GM12864 (cell line): ENCODE measurements at regions not wholly inside any gene's neighbourhood (a gene's known extent, or its start where the extent isn't known, plus 50 kb on each side); places are given as distances from the start of the nearest gene placed in this dataset.

Experiments
- DNase-seq: peaks from one replicate; pipeline ENCODE4 v3.0.0-alpha.2; 2011; ENCODE audit warnings: low read depth
- H3K4me3 ChIP-seq: 2 replicates; pipeline ENCODE4 v1.5.1; 2011; ENCODE audit warnings: mild to moderate bottlenecking, low read depth, low read length, control low read depth
- TF ChIP-seq, protein P1 (sequence below): IDR thresholded peaks from 2 replicates; pipeline ENCODE4 v1.5.1; 2011; ENCODE audit warnings: low read depth, mild to moderate bottlenecking, moderate library complexity, low read length, control low read depth, inconsistent platforms; ENCODE audit errors: missing control alignments

DNA sequence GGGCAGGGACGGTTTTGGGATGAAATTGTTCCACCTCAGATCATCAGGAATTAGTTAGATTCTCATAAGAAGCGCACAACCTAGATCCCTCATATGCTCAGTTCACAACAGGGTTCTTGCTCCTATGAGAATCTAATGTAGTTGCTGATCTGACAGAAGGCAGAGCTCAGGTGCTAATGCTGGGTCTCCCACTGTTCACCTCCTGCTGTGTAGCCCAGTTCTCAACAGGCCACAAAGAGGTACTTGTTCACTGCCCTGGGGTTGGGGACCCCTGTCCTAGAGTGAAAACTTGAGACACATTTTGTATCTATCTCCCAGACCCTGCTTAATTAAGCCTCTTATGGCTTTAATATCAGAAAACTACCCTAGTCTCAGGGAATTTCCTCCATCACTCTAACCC, 966.0 kb downstream of the PCDH17 start:
- H3K4me3 ChIP-seq: no peak overlapping the region
- DNase-seq: no peak
- TF ChIP-seq, protein P1, sequence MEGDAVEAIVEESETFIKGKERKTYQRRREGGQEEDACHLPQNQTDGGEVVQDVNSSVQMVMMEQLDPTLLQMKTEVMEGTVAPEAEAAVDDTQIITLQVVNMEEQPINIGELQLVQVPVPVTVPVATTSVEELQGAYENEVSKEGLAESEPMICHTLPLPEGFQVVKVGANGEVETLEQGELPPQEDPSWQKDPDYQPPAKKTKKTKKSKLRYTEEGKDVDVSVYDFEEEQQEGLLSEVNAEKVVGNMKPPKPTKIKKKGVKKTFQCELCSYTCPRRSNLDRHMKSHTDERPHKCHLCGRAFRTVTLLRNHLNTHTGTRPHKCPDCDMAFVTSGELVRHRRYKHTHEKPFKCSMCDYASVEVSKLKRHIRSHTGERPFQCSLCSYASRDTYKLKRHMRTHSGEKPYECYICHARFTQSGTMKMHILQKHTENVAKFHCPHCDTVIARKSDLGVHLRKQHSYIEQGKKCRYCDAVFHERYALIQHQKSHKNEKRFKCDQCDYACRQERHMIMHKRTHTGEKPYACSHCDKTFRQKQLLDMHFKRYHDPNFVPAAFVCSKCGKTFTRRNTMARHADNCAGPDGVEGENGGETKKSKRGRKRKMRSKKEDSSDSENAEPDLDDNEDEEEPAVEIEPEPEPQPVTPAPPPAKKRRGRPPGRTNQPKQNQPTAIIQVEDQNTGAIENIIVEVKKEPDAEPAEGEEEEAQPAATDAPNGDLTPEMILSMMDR: no peak

DNA sequence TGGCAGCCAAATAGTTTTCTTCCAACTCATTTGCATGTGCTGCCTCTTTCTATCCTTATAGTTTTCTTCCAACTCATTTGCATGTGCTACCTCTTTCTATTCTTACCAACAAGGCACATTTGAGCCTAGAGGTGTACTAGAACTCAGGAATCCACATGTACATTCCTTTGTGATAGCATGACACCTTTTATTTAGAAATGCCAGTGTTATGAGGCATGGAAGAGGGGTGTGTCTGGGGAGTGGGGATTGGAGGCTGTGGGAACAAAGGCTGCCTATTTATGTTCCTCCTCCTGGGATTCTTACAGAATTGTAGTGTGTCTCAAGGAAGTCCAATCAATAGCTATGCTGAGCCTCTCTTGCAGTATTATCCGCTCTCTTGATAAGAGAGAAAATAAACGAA, 966.7 kb downstream of the PCDH17 start:
- no peak for DNase-seq
- TF ChIP-seq, protein P1: no peak
- no peak overlapping the region for H3K4me3 ChIP-seq

DNA sequence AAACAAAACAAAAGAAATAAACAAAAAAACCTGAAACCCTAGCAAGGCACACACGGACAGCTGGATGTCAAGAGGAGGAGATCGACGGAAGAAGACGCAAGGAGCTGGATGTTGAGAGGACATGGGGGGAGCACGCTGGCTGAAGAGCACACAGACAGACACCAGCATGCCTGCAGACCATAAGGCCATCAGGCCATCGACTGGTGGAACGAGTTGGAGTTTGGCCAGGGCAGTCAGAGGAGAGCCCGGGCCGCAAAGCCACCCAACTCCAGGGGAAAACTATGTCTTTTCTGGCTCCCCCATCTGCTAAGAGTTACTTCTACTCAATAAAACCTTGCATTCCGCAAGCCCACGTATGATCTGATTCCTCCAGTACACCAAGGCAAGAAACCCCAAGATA, 979.6 kb downstream of the PCDH17 start:
- H3K4me3 ChIP-seq: no peak overlapping the region
- TF ChIP-seq, protein P1: no peak
- no peak for DNase-seq

DNA sequence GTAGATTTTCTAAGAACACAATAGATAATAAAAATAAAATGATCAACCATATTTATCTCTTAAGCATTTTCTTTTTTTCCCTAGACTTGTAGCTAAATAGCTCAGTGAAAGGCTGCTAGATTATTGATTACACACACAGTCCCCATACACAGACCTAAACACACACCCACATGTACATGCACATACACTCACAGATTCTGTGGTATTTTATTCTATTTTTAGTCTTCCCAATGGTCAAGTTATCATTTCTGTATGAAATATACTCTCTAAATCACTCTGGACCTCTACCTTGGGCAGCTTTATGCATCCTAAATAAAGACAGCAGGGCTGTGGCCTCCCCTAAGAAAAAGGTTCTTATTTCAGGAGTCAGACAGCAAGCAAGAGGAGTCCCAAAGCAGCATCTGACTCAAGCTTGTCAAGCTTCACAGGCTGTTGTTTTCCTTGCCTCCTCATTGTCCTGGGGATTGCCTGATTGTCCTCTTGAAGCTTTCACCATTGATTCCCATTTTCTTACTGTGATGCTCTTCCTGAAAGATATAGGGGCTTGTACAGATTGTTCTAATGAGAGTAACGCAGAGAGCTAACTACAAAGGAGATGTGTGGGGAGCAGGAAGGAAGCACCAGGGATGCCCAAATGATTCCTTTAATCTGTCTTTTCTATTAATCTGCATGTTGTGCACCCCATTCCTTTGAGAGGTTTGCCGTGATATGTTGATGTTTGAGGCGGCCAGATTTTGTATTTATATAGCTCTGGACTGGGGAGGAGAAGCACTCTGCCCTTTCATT, 986.5 kb downstream of the PCDH17 start:
- H3K4me3 ChIP-seq: no peak overlapping the region
- TF ChIP-seq, protein P1: no peak
- no peak for DNase-seq

DNA sequence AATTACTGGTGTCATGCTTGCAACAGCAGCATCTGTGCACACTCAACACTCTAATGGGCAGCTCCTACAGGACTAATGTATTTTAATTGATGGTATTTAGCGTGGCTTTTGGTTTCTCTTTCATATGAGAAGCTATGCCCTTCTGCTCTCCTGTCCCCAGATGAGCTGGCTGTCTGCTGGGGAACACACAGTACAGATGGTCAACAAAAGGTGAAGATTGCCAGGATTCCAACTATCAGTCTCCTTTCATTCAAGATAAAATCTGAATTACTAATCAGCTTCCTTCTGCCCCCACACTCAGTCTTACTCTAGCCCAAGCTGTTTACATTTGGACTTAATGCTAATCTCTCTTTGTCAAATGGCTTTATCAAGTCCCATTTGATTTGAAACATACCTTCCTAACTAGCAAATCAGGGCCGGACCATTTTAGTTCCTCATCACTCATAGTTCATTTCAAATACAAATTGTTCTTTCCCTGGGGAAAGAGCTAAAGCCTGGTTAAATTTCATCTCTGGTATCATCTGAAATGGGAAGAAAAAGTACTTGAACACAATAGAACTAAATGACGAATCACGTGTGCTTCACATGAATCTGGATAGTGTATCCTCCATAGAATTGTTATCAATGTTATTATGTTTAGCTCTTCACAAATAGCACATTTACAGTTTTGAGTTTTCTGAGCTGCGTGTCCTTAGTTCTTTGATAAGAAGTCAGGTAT, 988.0 kb downstream of the PCDH17 start:
- no peak for DNase-seq
- TF ChIP-seq, protein P1: no peak
- H3K4me3 ChIP-seq: no peak overlapping the region

DNA sequence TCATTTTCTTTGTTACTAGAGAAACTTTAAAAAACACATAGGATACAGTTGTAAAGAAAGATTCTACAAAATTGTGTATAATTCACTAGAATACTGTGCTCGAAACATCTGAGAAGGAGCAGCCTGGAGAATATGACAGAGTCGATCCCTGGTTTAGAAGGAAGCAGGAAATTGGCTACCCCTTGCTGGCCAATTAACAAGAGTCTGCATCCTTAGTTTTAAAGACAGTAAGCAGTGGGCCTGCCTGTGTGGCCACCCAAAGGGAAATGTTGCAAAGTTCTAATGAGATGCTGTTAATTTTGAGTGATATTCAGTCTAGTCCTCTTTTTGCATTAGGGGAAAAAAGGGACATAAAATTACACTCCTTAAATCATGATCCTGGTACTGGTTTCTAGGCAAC, 988.6 kb downstream of the PCDH17 start:
- no peak overlapping the region for H3K4me3 ChIP-seq
- TF ChIP-seq, protein P1: no peak
- no peak for DNase-seq
